OCI-LY7 (cell line): ENCODE measurements at regions not wholly inside any gene's neighbourhood (a gene's known extent, or its start where the extent isn't known, plus 50 kb on each side); places are given as distances from the start of the nearest gene placed in this dataset.

Source experiments
- BruUV-seq: library from RNA; stranded (reverse); fragments of 400-500 nt; replicated peaks from 2 replicates; lab custom pipeline; 2021; lab: Mats Ljungman, UMichigan
- CTCF ChIA-PET: fragments of 300-600 bp; sonication (Branson Sonifier 250); formaldehyde crosslinking; loops from one replicate; lab custom pipeline; 2022; ENCODE audit warnings: antibody characterized with exemption; ENCODE audit not compliant: unreplicated experiment; lab: Charles Lee
- POLR2A ChIA-PET: fragments of 300-600 bp; sonication (Branson Sonifier 250); formaldehyde crosslinking; loops from one replicate; lab custom pipeline; 2022; ENCODE audit warnings: antibody characterized with exemption; lab: Charles Lee
- DNase-seq: peaks from one replicate; pipeline ENCODE4 v3.0.0-alpha.2; 2015; ENCODE audit warnings: low spot score
- H2AFZ ChIP-seq: fragments of 200-600 bp; sonication (generic), shearing (Covaris generic); 2 replicates; pipeline ENCODE4 v1.6.1; 2014; ENCODE audit warnings: mild to moderate bottlenecking, antibody characterized with exemption, low read length, moderate library complexity
- H3K27ac ChIP-seq: fragments of 200-600 bp; sonication (generic); 2 replicates; pipeline ENCODE4 v1.5.1; 2014; ENCODE audit warnings: mixed run types, low read depth, mild to moderate bottlenecking, moderate library complexity, low read length, inconsistent platforms; ENCODE audit not compliant: poor library complexity, severe bottlenecking
- H3K36me3 ChIP-seq: fragments of 200-600 bp; sonication (generic); 2 replicates; pipeline ENCODE4 v1.6.1; 2014; ENCODE audit warnings: mild to moderate bottlenecking, antibody characterized with exemption, low read length, moderate library complexity, mixed read lengths; ENCODE audit not compliant: insufficient read depth
- H3K4me1 ChIP-seq: fragments of 200-600 bp; sonication (generic); 2 replicates; pipeline ENCODE4 v1.5.1; 2014; ENCODE audit warnings: mild to moderate bottlenecking, low read length; ENCODE audit not compliant: insufficient read depth, poor library complexity, severe bottlenecking
- H3K4me2 ChIP-seq: fragments of 200-600 bp; sonication (generic); 2 replicates; pipeline ENCODE4 v1.6.1; 2014; ENCODE audit warnings: mild to moderate bottlenecking, low read length
- H3K4me3 ChIP-seq: fragments of 200-600 bp; sonication (generic); 2 replicates; pipeline ENCODE4 v1.5.1; 2014; ENCODE audit warnings: mild to moderate bottlenecking, low read depth, low read length; ENCODE audit not compliant: poor library complexity, severe bottlenecking
- H3K79me2 ChIP-seq: fragments of 200-600 bp; sonication (generic); 2 replicates; pipeline ENCODE4 v1.6.1; 2016; ENCODE audit warnings: low read depth, mild to moderate bottlenecking, low read length, moderate library complexity, mixed read lengths; ENCODE audit not compliant: insufficient read depth
- H3K9me2 ChIP-seq: fragments of 200-600 bp; sonication (generic); 2 replicates; pipeline ENCODE4 v1.6.1; 2016; ENCODE audit warnings: mild to moderate bottlenecking, low read length, mixed read lengths; ENCODE audit not compliant: insufficient read depth
- H3K9me3 ChIP-seq: fragments of 200-600 bp; sonication (generic); 2 replicates; pipeline ENCODE4 v1.6.1; 2014; ENCODE audit warnings: mild to moderate bottlenecking, mixed run types, low read length, mixed read lengths
- H4K20me1 ChIP-seq: fragments of 200-600 bp; sonication (generic); 2 replicates; pipeline ENCODE4 v1.6.1; 2014; ENCODE audit warnings: mild to moderate bottlenecking, antibody characterized with exemption, low read length, moderate library complexity, mixed read lengths; ENCODE audit not compliant: insufficient read depth
- EZH2phosphoT487 ChIP-seq: fragments of 200-600 bp; sonication (generic); IDR thresholded peaks from 2 replicates; pipeline ENCODE4 v1.6.1; 2018; ENCODE audit warnings: low read depth, borderline replicate concordance, mild to moderate bottlenecking, mixed run types, antibody characterized with exemption, low read length, moderate library complexity, mixed read lengths
- intact Hi-C: fragments of 100-400 bp; cut with micrococcal nuclease; formaldehyde crosslinking; loops from one replicate; pipeline ENCODE4 v1.10.0; 2022; ENCODE audit not compliant: unreplicated experiment
- TF ChIP-seq, protein P1 (sequence below): fragments of 200-600 bp; sonication (generic); conservative IDR thresholded peaks from 2 replicates; pipeline ENCODE4 v1.5.1; 2014; ENCODE audit warnings: mild to moderate bottlenecking, antibody characterized with exemption, low read length, moderate library complexity, mixed read lengths

DNA sequence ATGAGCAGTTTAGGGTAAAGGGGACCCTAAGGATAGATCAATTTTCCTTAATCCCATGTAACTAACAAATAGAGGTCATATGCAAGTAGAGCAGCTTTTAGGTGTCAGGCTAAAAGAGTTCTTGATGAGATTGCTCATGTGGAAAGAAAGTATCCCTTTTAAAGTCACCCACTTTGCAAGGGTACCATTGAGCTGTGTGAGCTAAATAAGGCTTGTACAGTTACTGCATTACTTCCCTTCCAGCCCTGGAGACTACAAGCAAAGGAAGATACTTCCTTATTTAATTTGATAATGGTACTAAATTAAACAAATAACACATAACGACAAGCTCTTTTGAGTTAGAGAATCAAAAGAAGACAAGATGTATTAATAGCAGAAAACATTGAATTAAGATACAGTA lies 191.7 kb downstream of the TMX1 start:
- intact Hi-C loops = no loop called here
- Histone ChIP-seq H3K9me2 (no peaks in the 10 kb centered on the region), H3K27ac (no peak overlapping the region), H3K4me1 (peaks cover 6% of the 10 kb centered on the region), H3K9me3 (no peaks in the 10 kb centered on the region), H4K20me1 (no peaks in the 10 kb centered on the region), H3K79me2 (no peaks in the 10 kb centered on the region), H3K36me3 (no peaks in the 10 kb centered on the region), H3K4me2 (no peak overlapping the region), H2AFZ (no peak overlapping the region), H3K4me3 (no peak overlapping the region)
- ChIA-PET POLR2A (interaction anchor here (0.6 kb wide), 2 partner anchors 260 to 311 kb away, joined by 3 read pairs; no protein-coding TSS in a partner anchor), CTCF (no interaction called here)
- no peak for DNase-seq
- TF ChIP-seq, protein P1, sequence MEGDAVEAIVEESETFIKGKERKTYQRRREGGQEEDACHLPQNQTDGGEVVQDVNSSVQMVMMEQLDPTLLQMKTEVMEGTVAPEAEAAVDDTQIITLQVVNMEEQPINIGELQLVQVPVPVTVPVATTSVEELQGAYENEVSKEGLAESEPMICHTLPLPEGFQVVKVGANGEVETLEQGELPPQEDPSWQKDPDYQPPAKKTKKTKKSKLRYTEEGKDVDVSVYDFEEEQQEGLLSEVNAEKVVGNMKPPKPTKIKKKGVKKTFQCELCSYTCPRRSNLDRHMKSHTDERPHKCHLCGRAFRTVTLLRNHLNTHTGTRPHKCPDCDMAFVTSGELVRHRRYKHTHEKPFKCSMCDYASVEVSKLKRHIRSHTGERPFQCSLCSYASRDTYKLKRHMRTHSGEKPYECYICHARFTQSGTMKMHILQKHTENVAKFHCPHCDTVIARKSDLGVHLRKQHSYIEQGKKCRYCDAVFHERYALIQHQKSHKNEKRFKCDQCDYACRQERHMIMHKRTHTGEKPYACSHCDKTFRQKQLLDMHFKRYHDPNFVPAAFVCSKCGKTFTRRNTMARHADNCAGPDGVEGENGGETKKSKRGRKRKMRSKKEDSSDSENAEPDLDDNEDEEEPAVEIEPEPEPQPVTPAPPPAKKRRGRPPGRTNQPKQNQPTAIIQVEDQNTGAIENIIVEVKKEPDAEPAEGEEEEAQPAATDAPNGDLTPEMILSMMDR = no peak
- TF ChIP-seq EZH2phosphoT487 = no peak
- BruUV-seq = no TSS peak

DNA sequence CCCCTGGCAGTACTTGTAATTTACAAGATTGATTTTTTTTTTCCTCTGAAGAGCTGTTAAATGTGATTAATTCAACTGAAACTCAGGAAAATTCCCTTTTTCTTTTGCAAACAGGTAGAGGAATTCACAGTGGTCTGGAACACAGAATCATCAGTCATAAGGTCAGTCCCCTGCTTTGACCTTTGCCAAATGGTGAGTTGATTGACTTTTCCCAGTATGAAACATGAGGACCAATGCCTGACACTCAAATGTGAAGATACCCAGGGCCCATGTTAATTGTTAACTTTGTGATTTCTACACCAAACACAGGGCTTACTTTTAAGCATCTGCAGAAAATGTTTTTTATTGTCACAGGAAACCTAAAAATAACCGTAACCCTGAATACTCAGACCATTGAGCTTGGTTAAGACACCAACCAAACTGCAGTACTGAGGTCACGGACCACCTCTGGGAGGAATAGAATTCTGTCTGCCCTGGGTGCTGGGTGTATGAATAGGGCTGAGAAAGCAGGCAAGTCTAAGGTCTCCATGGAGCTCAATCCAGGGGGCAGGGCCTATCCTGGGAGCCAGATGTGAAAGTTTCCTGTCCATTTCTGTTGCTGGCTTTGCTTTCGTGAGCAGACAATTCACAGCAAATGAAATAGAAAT lies 192.4 kb downstream of the TMX1 start:
- Histone ChIP-seq H3K4me1 (peaks cover 6% of the 10 kb centered on the region), H4K20me1 (no peaks in the 10 kb centered on the region), H3K36me3 (no peaks in the 10 kb centered on the region), H3K79me2 (no peaks in the 10 kb centered on the region), H3K9me3 (no peaks in the 10 kb centered on the region), H3K27ac (no peak overlapping the region), H3K9me2 (no peaks in the 10 kb centered on the region), H3K4me3 (no peak overlapping the region), H2AFZ (no peak overlapping the region), H3K4me2 (0 out of 2 replicates have a peak overlapping the region, but pooled peaks have one; percentile 2)
- intact Hi-C loops = no loop called here
- BruUV-seq = no TSS peak
- TF ChIP-seq EZH2phosphoT487 = no peak
- TF ChIP-seq, protein P1 = no peak
- CTCF ChIA-PET = no interaction called here
- DNase-seq = no peak
- POLR2A ChIA-PET = interaction anchor here (1.2 kb wide), 1 partner anchor 9 kb away, joined by 3 read pairs; no protein-coding TSS in a partner anchor

DNA sequence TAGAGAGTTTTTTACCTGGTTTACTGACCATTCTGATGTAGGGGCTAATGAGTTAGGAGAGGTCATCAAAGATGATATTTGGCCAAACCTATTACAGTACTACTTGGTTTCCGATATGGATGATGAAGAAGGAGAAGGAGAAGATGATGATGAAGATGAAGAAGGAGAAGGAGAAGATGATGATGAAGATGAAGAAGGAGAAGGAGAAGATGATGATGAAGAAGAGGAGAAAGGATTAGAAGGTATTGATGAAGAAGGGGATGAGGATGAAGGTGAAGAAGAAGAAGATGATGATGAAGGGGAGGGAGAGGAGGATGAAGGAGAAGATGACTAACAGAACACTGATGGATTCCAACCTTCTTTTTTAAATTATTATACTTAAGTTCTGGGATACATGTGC lies 196.6 kb downstream of the TMX1 start:
- Histone ChIP-seq H4K20me1 (no peaks in the 10 kb centered on the region), H3K9me2 (no peaks in the 10 kb centered on the region), H3K79me2 (no peaks in the 10 kb centered on the region), H3K36me3 (no peaks in the 10 kb centered on the region), H3K4me1 (peaks cover 2% of the 10 kb centered on the region), H3K4me3 (no peak overlapping the region), H3K9me3 (no peaks in the 10 kb centered on the region), H3K27ac (no peak overlapping the region), H3K4me2 (no peak overlapping the region), H2AFZ (no peak overlapping the region)
- CTCF ChIA-PET = no interaction called here
- DNase-seq = no peak
- no peak for TF ChIP-seq EZH2phosphoT487
- TF ChIP-seq, protein P1 = no peak
- POLR2A ChIA-PET = no interaction called here
- BruUV-seq = no TSS peak
- intact Hi-C loops = no loop called here
